ENCODE measurements at regions not wholly inside any gene's neighbourhood (a gene's known extent, or its start where the extent isn't known, plus 50 kb on each side); places are given as distances from the start of the nearest gene placed in this dataset.

GRCh38 chr2:196380575-196380974, 209.2 kb upstream of the STK17B start:
- DNase-seq (ENCODE audit: insufficient read length, low spot score) = no peak
- no peak for FAIRE-seq

GRCh38 chr2:196381464-196381863, 210.1 kb upstream of the STK17B start:
- no peak for DNase-seq (ENCODE audit: insufficient read length, low spot score)
- no peak for FAIRE-seq

GRCh38 chr2:196383799-196384198, 212.4 kb upstream of the STK17B start:
- FAIRE-seq (no peak), DNase-seq (ENCODE audit: insufficient read length, low spot score) (no peak)

GRCh38 chr2:196384729-196385128, 213.4 kb upstream of the STK17B start:
- peak; percentile 82 for FAIRE-seq

GRCh38 chr2:196389670-196390069, 218.3 kb upstream of the STK17B start:
- no peak for FAIRE-seq
- no peak for DNase-seq (ENCODE audit: insufficient read length, low spot score)

More at GRCh38 chr2:196384729-196385128, 213.4 kb upstream of the STK17B start:
- no peak for DNase-seq (ENCODE audit: insufficient read length, low spot score)

GRCh38 chr2:196390243-196391148, 219.1 kb upstream of the STK17B start:
- FAIRE-seq (peak; percentile 56), DNase-seq (ENCODE audit: insufficient read length, low spot score) (no peak)

GRCh38 chr2:196391149-196391479, 219.7 kb upstream of the STK17B start:
- DNase-seq (ENCODE audit: insufficient read length, low spot score) (no peak), FAIRE-seq (peak; percentile 28)

GRCh38 chr2:196399096-196399495, 227.7 kb upstream of the STK17B start:
- FAIRE-seq (no peak), DNase-seq (ENCODE audit: insufficient read length, low spot score) (no peak)

GRCh38 chr2:196399722-196400691, 228.6 kb upstream of the STK17B start:
- FAIRE-seq (no peak), DNase-seq (ENCODE audit: insufficient read length, low spot score) (no peak)

- DNase-seq (ENCODE audit: insufficient read length, low spot score) = no peak
- FAIRE-seq = no peak
Observed at GRCh38 chr2:196403471-196403870, 232.1 kb upstream of the STK17B start.

GRCh38 chr2:196404276-196404675, 232.9 kb upstream of the STK17B start:
- DNase-seq (ENCODE audit: insufficient read length, low spot score) = no peak
- no peak for FAIRE-seq

GRCh38 chr2:196407675-196408264, 231.7 kb upstream of the CCDC150 start:
- peak; percentile 74 for FAIRE-seq
- no peak for DNase-seq (ENCODE audit: insufficient read length, low spot score)

GRCh38 chr2:196409376-196409775, 230.1 kb upstream of the CCDC150 start:
- FAIRE-seq = peak; percentile 80
- no peak for DNase-seq (ENCODE audit: insufficient read length, low spot score)

- FAIRE-seq (no peak), DNase-seq (ENCODE audit: insufficient read length, low spot score) (no peak)
Observed at GRCh38 chr2:196410008-196410407, 229.5 kb upstream of the CCDC150 start.

GRCh38 chr2:196413821-196414274, 225.7 kb upstream of the CCDC150 start:
- FAIRE-seq = peak; percentile 70
- no peak for DNase-seq (ENCODE audit: insufficient read length, low spot score)

GRCh38 chr2:196415384-196415783, 224.1 kb upstream of the CCDC150 start:
- peak; percentile 90 for FAIRE-seq

GRCh38 chr2:196420143-196420542, 219.4 kb upstream of the CCDC150 start:
- DNase-seq (ENCODE audit: insufficient read length, low spot score) = no peak
- no peak for FAIRE-seq

More at GRCh38 chr2:196415384-196415783, 224.1 kb upstream of the CCDC150 start:
- no peak for DNase-seq (ENCODE audit: insufficient read length, low spot score)

- no peak for FAIRE-seq
Observed at GRCh38 chr2:196421880-196422279, 217.6 kb upstream of the CCDC150 start.

GRCh38 chr2:196422361-196422760, 217.2 kb upstream of the CCDC150 start:
- FAIRE-seq = no peak
- no peak for DNase-seq (ENCODE audit: insufficient read length, low spot score)

More at GRCh38 chr2:196421880-196422279, 217.6 kb upstream of the CCDC150 start:
- DNase-seq (ENCODE audit: insufficient read length, low spot score) = no peak

GRCh38 chr2:196426122-196426521, 213.4 kb upstream of the CCDC150 start:
- DNase-seq (ENCODE audit: insufficient read length, low spot score) = no peak
- FAIRE-seq = no peak

Measured in GM19239 (cell line).